ENCODE measurements at regions not wholly inside any gene's neighbourhood (a gene's known extent, or its start where the extent isn't known, plus 50 kb on each side); places are given as distances from the start of the nearest gene placed in this dataset.

DNA sequence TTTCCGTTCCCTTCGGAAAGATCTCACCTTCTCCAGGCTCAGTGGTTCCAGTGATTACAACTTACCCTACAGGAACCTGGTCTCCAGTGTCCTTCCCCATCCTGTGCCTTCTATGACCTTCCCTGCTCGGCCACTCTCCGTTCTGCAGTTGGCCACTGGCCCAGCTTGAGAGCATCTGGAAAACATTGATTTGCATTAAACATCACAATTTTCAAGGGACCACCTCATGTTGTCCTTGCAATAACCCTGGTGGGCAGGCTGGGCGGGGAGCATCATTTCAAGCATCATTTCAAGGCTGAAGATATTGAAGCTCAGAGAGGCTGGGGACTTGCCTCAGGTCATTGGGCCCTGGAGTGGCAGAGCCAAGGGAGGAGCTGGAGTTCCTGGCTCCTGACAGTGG lies 177.4 kb downstream of the SEC61B start:
- TF ChIP-seq POLR2AphosphoS5 (IDR thresholded peaks at IDR 0.05; ENCODE audit: low read depth, low read length) (no peak), POLR2A (IDR thresholded peaks at IDR 0.05; ENCODE audit: low read depth, low read length) (no peak)
